HCT116 (cell line): ENCODE measurements at regions not wholly inside any gene's neighbourhood (a gene's known extent, or its start where the extent isn't known, plus 50 kb on each side); places are given as distances from the start of the nearest gene placed in this dataset.
A peak's percentile ranks its signal among the peaks of the same experiment; 100 is the strongest.

ENCODE experiments used
- ATAC-seq: fragments of 200-7000 bp; cut with Tn5 transposase; 2 replicates; pipeline ENCODE4 v1.9.1; 2020; ENCODE audit warnings: mild to moderate bottlenecking, moderate library complexity
- BruUV-seq: library from RNA; stranded (reverse); fragments of 400-500 nt; replicated peaks from 2 replicates; lab custom pipeline; 2021; lab: Mats Ljungman, UMichigan
- CTCF ChIA-PET: fragments of 300-600 bp; sonication (Branson Sonifier 250); formaldehyde crosslinking; loops from one replicate; lab custom pipeline; 2021; ENCODE audit warnings: antibody characterized with exemption; lab: Charles Lee
- POLR2A ChIA-PET: fragments of 300-600, 350-600 bp; sonication (Branson Sonifier 250); formaldehyde crosslinking; loops from one replicate; lab custom pipeline; 2021; ENCODE audit warnings: antibody characterized with exemption; lab: Charles Lee
- RAD21 ChIA-PET, 2 experiments: fragments of 300-600 bp; sonication (Branson Sonifier 250); formaldehyde crosslinking; loops; one replicate each; lab custom pipeline; 2023; ENCODE audit warnings: low total read pairs in 2 of 2; ENCODE audit not compliant: uncharacterized antibody in 2 of 2, unreplicated experiment in 2 of 2, low non-redundant PET in 1 of 2; lab: Charles Lee
- DNase-seq: peaks from one replicate; pipeline ENCODE4 v3.0.0-alpha.2; 2010; ENCODE audit warnings: low read depth, low spot score
- H2AFZ ChIP-seq: fragments of 200-600 bp; shearing (Covaris generic), sonication (generic); 2 replicates; pipeline ENCODE4 v1.6.1; 2017; ENCODE audit warnings: low read depth, mixed run types, mixed read lengths, antibody characterized with exemption, low read length; ENCODE audit not compliant: poor library complexity, severe bottlenecking
- H3K27ac ChIP-seq: 2 replicates; pipeline ENCODE4 v1.5.1; 2012; ENCODE audit warnings: low read depth, low read length
- H3K27me3 ChIP-seq: fragments of 200-600 bp; sonication (generic); 2 replicates; pipeline ENCODE4 v1.6.1; 2016; ENCODE audit warnings: mixed run types, low read length, mixed read lengths; ENCODE audit not compliant: insufficient read depth
- H3K36me3 ChIP-seq, 2 experiments: fragments of 200-500 bp in 1 of 2; fragments of 200-600 bp in 1 of 2; sonication (Bioruptor generic) in 1 of 2; sonication (generic) in 1 of 2; 2 replicates each; pipeline versions ENCODE4 v1.5.1 to v1.6.1; 2014 to 2016; ENCODE audit warnings: low read length in 2 of 2, inconsistent platforms in 1 of 2, mixed read lengths in 1 of 2, mixed run types in 1 of 2; ENCODE audit not compliant: insufficient read depth in 2 of 2, control insufficient read depth in 1 of 2
- H3K4me1 ChIP-seq, 2 experiments: fragments of 200-600 bp in 1 of 2; sonication (generic) in 1 of 2; 2 replicates each; pipeline versions ENCODE4 v1.5.1 to v1.6.1; 2012 to 2017; ENCODE audit warnings: low read length in 2 of 2, inconsistent platforms in 1 of 2, mild to moderate bottlenecking in 1 of 2, mixed read lengths in 1 of 2, mixed run types in 1 of 2, moderate library complexity in 1 of 2; ENCODE audit not compliant: insufficient read depth in 2 of 2, control insufficient read depth in 1 of 2
- H3K4me2 ChIP-seq: fragments of 200-600 bp; sonication (generic); 2 replicates; pipeline ENCODE4 v1.6.1; 2017; ENCODE audit warnings: mixed run types, low read length, mixed read lengths
- H3K4me3 ChIP-seq, 2 experiments: fragments of 200-600 bp in 1 of 2; sonication (generic) in 1 of 2; replicated peaks in 1 of 2; 2 replicates each; pipeline ENCODE4 v1.5.1; 2011 to 2016; ENCODE audit warnings: low read length in 2 of 2, control low read depth in 1 of 2, low read depth in 1 of 2, mild to moderate bottlenecking in 1 of 2, mixed read lengths in 1 of 2, mixed run types in 1 of 2
- H3K79me2 ChIP-seq: fragments of 200-600 bp; sonication (generic); 2 replicates; pipeline ENCODE4 v1.6.1; 2017; ENCODE audit warnings: mild to moderate bottlenecking, mixed run types, low read length, moderate library complexity, mixed read lengths; ENCODE audit not compliant: insufficient read depth
- H3K9ac ChIP-seq: fragments of 200-600 bp; sonication (generic); 2 replicates; pipeline ENCODE4 v1.6.1; 2016; ENCODE audit warnings: low read length, mixed read lengths
- H3K9me2 ChIP-seq: fragments of 200-600 bp; sonication (generic), shearing (Covaris generic); 2 replicates; pipeline ENCODE4 v1.6.1; 2017; ENCODE audit warnings: mixed run types, mild to moderate bottlenecking, moderate library complexity; ENCODE audit not compliant: insufficient read depth
- H3K9me3 ChIP-seq, 2 experiments: fragments of 200-500 bp in 1 of 2; fragments of 200-600 bp in 1 of 2; sonication (Bioruptor generic) in 1 of 2; sonication (generic) in 1 of 2; 2 replicates each; pipeline ENCODE4 v1.6.1; 2014 to 2017; ENCODE audit warnings: low read length in 2 of 2, mixed read lengths in 2 of 2, inconsistent platforms in 1 of 2, low read depth in 1 of 2, mild to moderate bottlenecking in 1 of 2, mixed run types in 1 of 2, moderate library complexity in 1 of 2; ENCODE audit not compliant: control insufficient read depth in 1 of 2, insufficient read depth in 1 of 2
- H4K20me1 ChIP-seq: fragments of 200-600 bp; sonication (generic), shearing (Covaris generic); 2 replicates; pipeline ENCODE4 v1.6.1; 2017; ENCODE audit warnings: mixed run types, mild to moderate bottlenecking, moderate library complexity; ENCODE audit not compliant: insufficient read depth
- ATF3 ChIP-seq: IDR thresholded peaks from 2 replicates; pipeline ENCODE4 v1.6.1; 2012
- EZH2phosphoT487 ChIP-seq: fragments of 200-600 bp; IDR thresholded peaks from 2 replicates; pipeline ENCODE4 v1.6.1; 2018; ENCODE audit warnings: antibody characterized with exemption, borderline replicate concordance
- FOSL1 ChIP-seq: IDR thresholded peaks from 2 replicates; pipeline ENCODE4 v1.6.1; 2012; ENCODE audit warnings: low read depth
- JUND ChIP-seq: IDR thresholded peaks from 2 replicates; pipeline ENCODE4 v1.6.1; 2012
- REST ChIP-seq: IDR thresholded peaks from 2 replicates; pipeline ENCODE4 v1.6.1; 2012; ENCODE audit warnings: low read depth
- YY1 ChIP-seq: IDR thresholded peaks from 2 replicates; pipeline ENCODE4 v1.6.1; 2011; ENCODE audit warnings: low read length, low read depth, moderate library complexity, mild to moderate bottlenecking; ENCODE audit not compliant: insufficient replicate concordance; ENCODE audit errors: extremely low read depth
- ZFX ChIP-seq: fragments of 450-650 bp; IDR thresholded peaks from 2 replicates; pipeline ENCODE4 v1.6.1; 2017
- ZNF274 ChIP-seq: fragments of 200-500 bp; sonication (Bioruptor generic); IDR thresholded peaks from 2 replicates; pipeline ENCODE4 v1.6.1; 2014; ENCODE audit warnings: mild to moderate bottlenecking, low read depth, low read length, inconsistent platforms
- intact Hi-C: fragments of 100-400 bp; cut with micrococcal nuclease; formaldehyde crosslinking; loops from 2 replicates; pipeline ENCODE4 v1.10.0; 2022

- TF ChIP-seq ATF3 (no peak), JUND (peak; percentile 81), ZNF274 (no peak), YY1 (no peak), ZFX (no peak)
Observed at GRCh38 chr3:40971191-40972168, 227.8 kb upstream of the CTNNB1 start (continued).

GRCh38 chr3:40972350-40972749, 227.0 kb upstream of the CTNNB1 start:
- ChIA-PET RAD21 (no interaction called here), CTCF (no interaction called here), POLR2A (no interaction called here)
- TF ChIP-seq FOSL1 (no peak), EZH2phosphoT487 (no peak), ZNF274 (no peak), REST (no peak), ATF3 (no peak)
- peaks cover 3 to 18% of the 10 kb centered on the region in 2 experiments; a peak in 3 of 4 replicates for H3K4me1 ChIP-seq
- no peak for ATAC-seq
- intact Hi-C loops, result no loop called here
- H2AFZ ChIP-seq, result no peak overlapping the region
- no peaks in the 10 kb centered on the region for H4K20me1 ChIP-seq
- no peaks in the 10 kb centered on the region for H3K9me2 ChIP-seq
- no peak overlapping the region for H3K9ac ChIP-seq
- no peak overlapping the region for H3K27ac ChIP-seq
- H3K36me3 ChIP-seq, result no peaks in the 10 kb centered on the region
- no peaks in the 10 kb centered on the region for H3K27me3 ChIP-seq
- no peak for DNase-seq
- H3K4me2 ChIP-seq, result peak overlapping the region; percentile 49; the same call in 1 of the 2 replicates
- H3K79me2 ChIP-seq, result no peaks in the 10 kb centered on the region
- H3K9me3 ChIP-seq, result no peaks in the 10 kb centered on the region
- no TSS peak for BruUV-seq
- H3K4me3 ChIP-seq, result no peak overlapping the region
